Ishikawa (cell line): ENCODE measurements at regions not wholly inside any gene's neighbourhood (a gene's known extent, or its start where the extent isn't known, plus 50 kb on each side); places are given as distances from the start of the nearest gene placed in this dataset.

ENCODE experiments used
- CREB1 ChIP-seq: IDR thresholded peaks from 2 replicates; pipeline ENCODE4 v1.6.1; 2012; ENCODE audit warnings: low read depth
- TEAD4 ChIP-seq: IDR thresholded peaks from 2 replicates; pipeline ENCODE4 v1.6.1; 2012
- USF1 ChIP-seq: IDR thresholded peaks from 2 replicates; pipeline ENCODE4 v1.6.1; 2012
- ZBTB7A ChIP-seq: IDR thresholded peaks from 2 replicates; pipeline ENCODE4 v1.6.1; 2012; ENCODE audit warnings: low read depth
- TF ChIP-seq, protein P1 (sequence below): IDR thresholded peaks from 2 replicates; pipeline ENCODE4 v1.6.1; 2012; ENCODE audit warnings: low read depth, mild to moderate bottlenecking

GRCh38 chr5:162514116-162514515 is 446.5 kb downstream of the GABRG2 start:
- TF ChIP-seq USF1, result no peak
- TF ChIP-seq, protein P1, sequence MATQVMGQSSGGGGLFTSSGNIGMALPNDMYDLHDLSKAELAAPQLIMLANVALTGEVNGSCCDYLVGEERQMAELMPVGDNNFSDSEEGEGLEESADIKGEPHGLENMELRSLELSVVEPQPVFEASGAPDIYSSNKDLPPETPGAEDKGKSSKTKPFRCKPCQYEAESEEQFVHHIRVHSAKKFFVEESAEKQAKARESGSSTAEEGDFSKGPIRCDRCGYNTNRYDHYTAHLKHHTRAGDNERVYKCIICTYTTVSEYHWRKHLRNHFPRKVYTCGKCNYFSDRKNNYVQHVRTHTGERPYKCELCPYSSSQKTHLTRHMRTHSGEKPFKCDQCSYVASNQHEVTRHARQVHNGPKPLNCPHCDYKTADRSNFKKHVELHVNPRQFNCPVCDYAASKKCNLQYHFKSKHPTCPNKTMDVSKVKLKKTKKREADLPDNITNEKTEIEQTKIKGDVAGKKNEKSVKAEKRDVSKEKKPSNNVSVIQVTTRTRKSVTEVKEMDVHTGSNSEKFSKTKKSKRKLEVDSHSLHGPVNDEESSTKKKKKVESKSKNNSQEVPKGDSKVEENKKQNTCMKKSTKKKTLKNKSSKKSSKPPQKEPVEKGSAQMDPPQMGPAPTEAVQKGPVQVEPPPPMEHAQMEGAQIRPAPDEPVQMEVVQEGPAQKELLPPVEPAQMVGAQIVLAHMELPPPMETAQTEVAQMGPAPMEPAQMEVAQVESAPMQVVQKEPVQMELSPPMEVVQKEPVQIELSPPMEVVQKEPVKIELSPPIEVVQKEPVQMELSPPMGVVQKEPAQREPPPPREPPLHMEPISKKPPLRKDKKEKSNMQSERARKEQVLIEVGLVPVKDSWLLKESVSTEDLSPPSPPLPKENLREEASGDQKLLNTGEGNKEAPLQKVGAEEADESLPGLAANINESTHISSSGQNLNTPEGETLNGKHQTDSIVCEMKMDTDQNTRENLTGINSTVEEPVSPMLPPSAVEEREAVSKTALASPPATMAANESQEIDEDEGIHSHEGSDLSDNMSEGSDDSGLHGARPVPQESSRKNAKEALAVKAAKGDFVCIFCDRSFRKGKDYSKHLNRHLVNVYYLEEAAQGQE, result no peak
- no peak for TF ChIP-seq ZBTB7A
- TF ChIP-seq TEAD4, result no peak
- TF ChIP-seq CREB1, result no peak
